GM21723 (cell line): ENCODE measurements at regions not wholly inside any gene's neighbourhood (a gene's known extent, or its start where the extent isn't known, plus 50 kb on each side); places are given as distances from the start of the nearest gene placed in this dataset.
"Not testable (repeated sequence)": the region's sequence is repeated elsewhere in the genome, so short reads cannot be mapped to it uniquely, and the experiment has no call there.

Experiments used
- ATAC-seq: cut with Tn5 transposase; IDR thresholded peaks from one replicate; pipeline ENCODE4 v1.9.1; 2021; ENCODE audit warnings: mild to moderate bottlenecking, moderate library complexity; ENCODE audit not compliant: unreplicated experiment

- ATAC-seq: not testable (repeated sequence)
Observed at GRCh38 chr7:101679653-101680173, 50.6 kb upstream of the MYL10 start.

- no peak for ATAC-seq
Observed at GRCh38 chr7:101680406-101681145, 51.5 kb upstream of the MYL10 start.

GRCh38 chr7:101681170-101682007 is 52.3 kb upstream of the MYL10 start:
- ATAC-seq: no peak

- ATAC-seq: no peak
Observed at GRCh38 chr7:101684983-101685330, 55.9 kb upstream of the MYL10 start.

- no peak for ATAC-seq
Observed at GRCh38 chr7:101686030-101686429, 56.9 kb upstream of the MYL10 start.

GRCh38 chr7:101687081-101687480 is 58.0 kb upstream of the MYL10 start:
- ATAC-seq: no peak

- ATAC-seq: no peak
Observed at GRCh38 chr7:101687791-101688182, 58.7 kb upstream of the MYL10 start.

- peak; percentile 65 for ATAC-seq
Observed at GRCh38 chr7:101688183-101688831, 59.2 kb upstream of the MYL10 start.

- no peak for ATAC-seq
Observed at GRCh38 chr7:101688995-101689907, 60.2 kb upstream of the MYL10 start.

- ATAC-seq: no peak
Observed at GRCh38 chr7:101690061-101690460, 61.0 kb upstream of the MYL10 start.

GRCh38 chr7:101691822-101692384 is 62.8 kb upstream of the MYL10 start:
- no peak for ATAC-seq

GRCh38 chr7:101693498-101694091 is 64.5 kb upstream of the MYL10 start:
- no peak for ATAC-seq

- ATAC-seq: no peak
Observed at GRCh38 chr7:101698964-101699363, 69.9 kb upstream of the MYL10 start.

- ATAC-seq: no peak
Observed at GRCh38 chr7:101699399-101699798, 70.3 kb upstream of the MYL10 start.

- ATAC-seq: no peak
Observed at GRCh38 chr7:101699881-101700823, 71.1 kb upstream of the MYL10 start.

GRCh38 chr7:101701153-101701794 is 72.2 kb upstream of the MYL10 start:
- ATAC-seq: no peak

GRCh38 chr7:101702362-101702850 is 73.3 kb upstream of the MYL10 start:
- ATAC-seq: no peak

GRCh38 chr7:101705331-101705730 is 76.2 kb upstream of the MYL10 start:
- no peak for ATAC-seq
